Upper lobe of left lung (tissue), 6 donors: ENCODE measurements at regions not wholly inside any gene's neighbourhood (a gene's known extent, or its start where the extent isn't known, plus 50 kb on each side); places are given as distances from the start of the nearest gene placed in this dataset.

ENCODE experiments used
- ATAC-seq, 2 donors: fragments of 200-7000 bp; cut with Tn5 transposase; one replicate each; pipeline ENCODE4 v1.9.1; 2022; ENCODE audit warnings: mild to moderate bottlenecking in 2 of 2, moderate library complexity in 2 of 2; ENCODE audit not compliant: low FRiP score in 2 of 2
- DNase-seq, 2 donors: peaks; one replicate each; pipeline ENCODE4 v3.0.0-alpha.2; 2019 to 2020
- H3K27ac ChIP-seq, 4 donors: fragments of 200-600 bp; sonication (generic); one replicate each; pipeline ENCODE4 v1.5.1; 2016 to 2019
- H3K27me3 ChIP-seq, 4 donors: fragments of 200-600 bp; sonication (generic); one replicate each; pipeline ENCODE4 v1.5.1; 2017 to 2019
- H3K36me3 ChIP-seq, 4 donors: fragments of 200-600 bp; sonication (generic); one replicate each; pipeline ENCODE4 v1.5.1; 2016 to 2019
- H3K4me1 ChIP-seq, 4 donors: fragments of 200-600 bp; sonication (generic); one replicate each; pipeline ENCODE4 v1.5.1; 2018 to 2019
- H3K4me3 ChIP-seq, 4 donors: fragments of 200-600 bp; sonication (generic); one replicate each; pipeline ENCODE4 v1.5.1; 2017 to 2019; ENCODE audit warnings: mild to moderate bottlenecking in 2 of 4, moderate library complexity in 1 of 4
- H3K9me3 ChIP-seq, 4 donors: fragments of 200-600 bp; sonication (generic); one replicate each; pipeline ENCODE4 v1.5.1; 2018 to 2019
- EP300 ChIP-seq, 4 donors: sonication (generic); formaldehyde crosslinking; IDR thresholded peaks; one replicate each; pipeline ENCODE4 v1.5.1; 2017; ENCODE audit warnings: antibody characterized with exemption in 4 of 4, control low read depth in 2 of 4
- POLR2A ChIP-seq, 4 donors: fragments of 450-650 bp; IDR thresholded peaks; one replicate each; pipeline ENCODE4 v1.5.1; 2016 to 2017; ENCODE audit warnings: antibody characterized with exemption in 4 of 4, mild to moderate bottlenecking in 2 of 4
- POLR2AphosphoS5 ChIP-seq, 2 donors: sonication (generic); formaldehyde crosslinking; IDR thresholded peaks; one replicate each; pipeline ENCODE4 v1.5.1; 2017; ENCODE audit warnings: antibody characterized with exemption in 2 of 2
- WGBS, 2 donors: methylation state at CpG; one replicate each; pipeline ENCODE4 v1.1.5; 2017 to 2018; 5-methylcytosine and 5-hydroxymethylcytosine counted together
- TF ChIP-seq, protein P1 (sequence below), 6 experiments: fragments of 450-650 bp in 4 of 6; fragments of 200-600 bp in 2 of 6; sonication (generic) in 2 of 6; IDR thresholded peaks; one replicate each; pipeline ENCODE4 v1.5.1; 2016 to 2019; ENCODE audit warnings: antibody characterized with exemption in 6 of 6
- donor health status: DM: no; HTN: no; CAD: no; lungs with moderate emphysema.
- donor health status: DM: no; HTN: yes; CAD: no; lungs with severe emphysema.

GRCh38 chr4:182022909-182023308 lies 220.3 kb upstream of the TENM3 start:
- no peak for DNase-seq
- Histone ChIP-seq H3K9me3 (peaks cover 0 to 5% (median 1%) of the 10 kb centered on the region in 4 donors), H3K4me1 (no peaks in the 10 kb centered on the region), H3K36me3 (no peaks in the 10 kb centered on the region), H3K27me3 (no peaks in the 10 kb centered on the region), H3K4me3 (no peak overlapping the region), H3K27ac (no peak overlapping the region)
- TF ChIP-seq POLR2A (IDR thresholded peaks at IDR 0.05) (no peak), POLR2AphosphoS5 (IDR thresholded peaks at IDR 0.05) (no peak), EP300 (IDR thresholded peaks at IDR 0.05) (no peak)
- TF ChIP-seq, protein P1, sequence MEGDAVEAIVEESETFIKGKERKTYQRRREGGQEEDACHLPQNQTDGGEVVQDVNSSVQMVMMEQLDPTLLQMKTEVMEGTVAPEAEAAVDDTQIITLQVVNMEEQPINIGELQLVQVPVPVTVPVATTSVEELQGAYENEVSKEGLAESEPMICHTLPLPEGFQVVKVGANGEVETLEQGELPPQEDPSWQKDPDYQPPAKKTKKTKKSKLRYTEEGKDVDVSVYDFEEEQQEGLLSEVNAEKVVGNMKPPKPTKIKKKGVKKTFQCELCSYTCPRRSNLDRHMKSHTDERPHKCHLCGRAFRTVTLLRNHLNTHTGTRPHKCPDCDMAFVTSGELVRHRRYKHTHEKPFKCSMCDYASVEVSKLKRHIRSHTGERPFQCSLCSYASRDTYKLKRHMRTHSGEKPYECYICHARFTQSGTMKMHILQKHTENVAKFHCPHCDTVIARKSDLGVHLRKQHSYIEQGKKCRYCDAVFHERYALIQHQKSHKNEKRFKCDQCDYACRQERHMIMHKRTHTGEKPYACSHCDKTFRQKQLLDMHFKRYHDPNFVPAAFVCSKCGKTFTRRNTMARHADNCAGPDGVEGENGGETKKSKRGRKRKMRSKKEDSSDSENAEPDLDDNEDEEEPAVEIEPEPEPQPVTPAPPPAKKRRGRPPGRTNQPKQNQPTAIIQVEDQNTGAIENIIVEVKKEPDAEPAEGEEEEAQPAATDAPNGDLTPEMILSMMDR (IDR thresholded peaks at IDR 0.05) = no peak
- ATAC-seq = no peak
- 29 to 30% methylated on average over 5 of the region's 5 CpGs for WGBS, 2 donors

GRCh38 chr4:182023469-182023868 lies 219.7 kb upstream of the TENM3 start:
- Histone ChIP-seq H3K27ac (no peak overlapping the region), H3K36me3 (no peaks in the 10 kb centered on the region), H3K9me3 (peaks cover 0 to 5% (median 1%) of the 10 kb centered on the region in 4 donors), H3K27me3 (no peaks in the 10 kb centered on the region), H3K4me3 (no peak overlapping the region), H3K4me1 (no peaks in the 10 kb centered on the region)
- DNase-seq (no peak), ATAC-seq (no peak)
- 58 to 65% methylated on average over 3 of the region's 3 CpGs for WGBS, 2 donors
- TF ChIP-seq POLR2AphosphoS5 (IDR thresholded peaks at IDR 0.05) = no peak
- TF ChIP-seq POLR2A (IDR thresholded peaks at IDR 0.05) = no peak
- no peak for TF ChIP-seq EP300 (IDR thresholded peaks at IDR 0.05)
- TF ChIP-seq, protein P1 (IDR thresholded peaks at IDR 0.05) = no peak

DNA sequence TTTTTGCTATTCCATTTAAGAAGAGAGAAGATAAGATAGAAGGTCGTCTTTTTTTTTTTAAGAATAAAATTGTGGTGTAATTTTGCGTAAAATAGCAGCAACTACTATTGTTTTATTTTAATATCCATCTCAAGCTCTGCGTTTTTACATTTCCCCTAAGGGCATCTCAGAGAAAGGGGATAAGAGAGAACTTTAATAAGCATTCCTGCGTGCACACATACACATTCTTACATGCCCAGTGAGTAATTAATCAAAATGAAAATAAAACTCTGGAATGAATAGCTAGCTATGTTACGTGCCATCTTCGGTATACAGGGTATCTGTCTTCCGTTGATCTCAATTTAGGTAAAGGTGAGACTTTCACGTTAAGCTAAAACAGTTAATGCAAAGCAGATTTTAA lies 200.3 kb upstream of the TENM3 start:
- DNase-seq (no peak), ATAC-seq (no peak)
- Histone ChIP-seq H3K27ac (no peak overlapping the region), H3K4me3 (no peak overlapping the region), H3K9me3 (no peaks in the 10 kb centered on the region), H3K4me1 (no peaks in the 10 kb centered on the region), H3K36me3 (no peaks in the 10 kb centered on the region), H3K27me3 (no peaks in the 10 kb centered on the region)
- 85 to 89% methylated on average over 8 of the region's 8 CpGs for WGBS, 2 donors
- TF ChIP-seq POLR2A (IDR thresholded peaks at IDR 0.05) (no peak), EP300 (IDR thresholded peaks at IDR 0.05) (no peak), POLR2AphosphoS5 (IDR thresholded peaks at IDR 0.05) (no peak)
- TF ChIP-seq, protein P1 (IDR thresholded peaks at IDR 0.05) = no peak

GRCh38 chr4:182048871-182049270 lies 194.3 kb upstream of the TENM3 start:
- no peak for DNase-seq
- WGBS, 2 donors = 73 to 77% methylated on average over 1 of the region's 1 CpG
- ATAC-seq = no peak
- Histone ChIP-seq H3K9me3 (no peaks in the 10 kb centered on the region), H3K36me3 (no peaks in the 10 kb centered on the region), H3K4me3 (no peak overlapping the region), H3K27me3 (no peaks in the 10 kb centered on the region), H3K27ac (no peak overlapping the region), H3K4me1 (no peaks in the 10 kb centered on the region)
- no peak for TF ChIP-seq EP300 (IDR thresholded peaks at IDR 0.05)
- TF ChIP-seq POLR2A (IDR thresholded peaks at IDR 0.05) = no peak
- TF ChIP-seq, protein P1 (IDR thresholded peaks at IDR 0.05) = no peak
- no peak for TF ChIP-seq POLR2AphosphoS5 (IDR thresholded peaks at IDR 0.05)

- WGBS, 2 donors = 48 to 59% methylated on average over 6 of the region's 6 CpGs
- Histone ChIP-seq H3K27ac (no peak overlapping the region), H3K9me3 (no peaks in the 10 kb centered on the region), H3K4me1 (no peaks in the 10 kb centered on the region), H3K27me3 (no peaks in the 10 kb centered on the region), H3K4me3 (no peak overlapping the region), H3K36me3 (no peaks in the 10 kb centered on the region)
- TF ChIP-seq, protein P1 (IDR thresholded peaks at IDR 0.05) = no peak
- TF ChIP-seq EP300 (IDR thresholded peaks at IDR 0.05) (no peak), POLR2A (IDR thresholded peaks at IDR 0.05) (no peak), POLR2AphosphoS5 (IDR thresholded peaks at IDR 0.05) (no peak)
- DNase-seq (no peak), ATAC-seq (no peak)
Measured at GRCh38 chr4:182056866-182057265, 186.3 kb upstream of the TENM3 start.
